ENCODE measurements at regions not wholly inside any gene's neighbourhood (a gene's known extent, or its start where the extent isn't known, plus 50 kb on each side); places are given as distances from the start of the nearest gene placed in this dataset.

GRCh38 chr11:69582756-69583467 is 58.0 kb upstream of the CCND1 start:
- TF ChIP-seq EP300 (IDR thresholded peaks at IDR 0.05) (no peak), CTCF (IDR thresholded peaks at IDR 0.05) (no peak), POLR2A (IDR thresholded peaks at IDR 0.05) (no peak)
